ENCODE measurements at regions not wholly inside any gene's neighbourhood (a gene's known extent, or its start where the extent isn't known, plus 50 kb on each side); places are given as distances from the start of the nearest gene placed in this dataset.
A peak's percentile ranks its signal among the peaks of the same experiment; 100 is the strongest.

DNA sequence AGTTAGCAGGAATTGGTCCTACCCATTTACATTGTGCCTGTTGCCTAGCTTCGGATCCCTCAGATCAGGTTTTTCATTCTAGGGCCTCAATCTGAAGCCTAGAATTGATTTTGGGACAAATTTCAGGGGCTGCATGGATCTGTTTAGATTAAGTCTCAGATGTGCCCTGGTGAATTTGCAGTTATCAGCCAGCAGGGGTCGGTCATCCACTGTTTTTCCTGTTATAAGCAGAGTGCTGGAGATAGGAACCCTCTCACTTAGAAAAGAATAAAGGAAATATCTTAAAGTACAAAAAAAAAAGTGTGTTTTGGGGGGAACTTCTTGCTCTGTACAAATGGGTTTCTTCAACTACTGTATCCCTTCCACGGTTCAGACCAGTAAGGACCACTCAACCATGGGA, 212.5 kb downstream of the BCHE start:
- TF ChIP-seq POLR2A (IDR thresholded peaks at IDR 0.05; ENCODE audit: extremely low read depth, insufficient read length) (no peak), CTCF (IDR thresholded peaks at IDR 0.05; ENCODE audit: low read depth, low read length) (peak; percentile 13)
- H3K4me3 ChIP-seq (ENCODE audit: low read depth, low read length), result no peak overlapping the region
- DNase-seq (ENCODE audit: low read depth), result peak; percentile 6

- DNase-seq (ENCODE audit: low read depth), result no peak
- no peak overlapping the region for H3K4me3 ChIP-seq (ENCODE audit: low read depth, low read length)
- TF ChIP-seq MYC (IDR thresholded peaks at IDR 0.05; ENCODE audit: low read depth, low read length), result no peak
- peak; percentile 7 for TF ChIP-seq CTCF (IDR thresholded peaks at IDR 0.05; ENCODE audit: low read depth, low read length)
These were observed 214.9 kb downstream of the BCHE start for GRCh38 chr3:165622356-165622755.

DNA sequence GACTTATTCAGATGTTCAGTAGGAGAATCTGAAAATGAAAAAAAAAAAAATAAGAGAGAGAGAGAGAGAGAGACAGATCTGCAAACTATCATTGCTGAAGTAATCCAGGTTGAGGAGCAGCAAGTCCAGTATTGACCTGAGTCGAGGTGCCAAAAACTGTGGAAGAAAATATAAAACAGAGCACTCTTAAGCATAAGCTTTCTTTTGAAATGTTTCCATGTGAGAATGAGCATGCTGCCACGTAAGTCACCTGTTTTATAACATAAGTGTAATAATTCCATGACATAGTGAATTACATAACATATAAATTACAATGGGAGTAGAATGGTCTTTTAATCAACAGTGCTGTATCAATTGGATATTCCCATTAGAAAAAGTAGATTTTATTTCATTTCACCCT, 218.2 kb downstream of the BCHE start:
- TF ChIP-seq, protein P1, sequence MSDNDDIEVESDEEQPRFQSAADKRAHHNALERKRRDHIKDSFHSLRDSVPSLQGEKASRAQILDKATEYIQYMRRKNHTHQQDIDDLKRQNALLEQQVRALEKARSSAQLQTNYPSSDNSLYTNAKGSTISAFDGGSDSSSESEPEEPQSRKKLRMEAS (IDR thresholded peaks at IDR 0.05; ENCODE audit: low read depth, low read length), result no peak
- TF ChIP-seq MYC (IDR thresholded peaks at IDR 0.05; ENCODE audit: low read depth, low read length) (no peak), CTCF (IDR thresholded peaks at IDR 0.05; ENCODE audit: low read depth, low read length) (no peak), POLR2A (IDR thresholded peaks at IDR 0.05; ENCODE audit: extremely low read depth, insufficient read length) (no peak)
- no peak overlapping the region for H3K4me3 ChIP-seq (ENCODE audit: low read depth, low read length)
- DNase-seq (ENCODE audit: low read depth), result no peak

- no peak overlapping the region for H3K4me3 ChIP-seq (ENCODE audit: low read depth, low read length)
- no peak for DNase-seq (ENCODE audit: low read depth)
- TF ChIP-seq, protein P1 (IDR thresholded peaks at IDR 0.05; ENCODE audit: low read depth, low read length), result no peak
- TF ChIP-seq CTCF (IDR thresholded peaks at IDR 0.05; ENCODE audit: low read depth, low read length) (no peak), MYC (IDR thresholded peaks at IDR 0.05; ENCODE audit: low read depth, low read length) (no peak), POLR2A (IDR thresholded peaks at IDR 0.05; ENCODE audit: extremely low read depth, insufficient read length) (no peak)
These were observed 220.1 kb downstream of the BCHE start for GRCh38 chr3:165617134-165617533.

- no peak for TF ChIP-seq POLR2A (IDR thresholded peaks at IDR 0.05; ENCODE audit: extremely low read depth, insufficient read length)
- TF ChIP-seq MYC (IDR thresholded peaks at IDR 0.05; ENCODE audit: low read depth, low read length), result no peak
- TF ChIP-seq, protein P1 (IDR thresholded peaks at IDR 0.05; ENCODE audit: low read depth, low read length), result no peak
- TF ChIP-seq CTCF (IDR thresholded peaks at IDR 0.05; ENCODE audit: low read depth, low read length), result no peak
- H3K4me3 ChIP-seq (ENCODE audit: low read depth, low read length), result no peak overlapping the region
- DNase-seq (ENCODE audit: low read depth), result no peak
These were observed 222.9 kb downstream of the BCHE start for GRCh38 chr3:165614337-165614736.

- no peak overlapping the region for H3K4me3 ChIP-seq (ENCODE audit: low read depth, low read length)
- no peak for DNase-seq (ENCODE audit: low read depth)
- TF ChIP-seq, protein P1 (IDR thresholded peaks at IDR 0.05; ENCODE audit: low read depth, low read length), result no peak
- TF ChIP-seq MYC (IDR thresholded peaks at IDR 0.05; ENCODE audit: low read depth, low read length) (no peak), POLR2A (IDR thresholded peaks at IDR 0.05; ENCODE audit: extremely low read depth, insufficient read length) (no peak), CTCF (IDR thresholded peaks at IDR 0.05; ENCODE audit: low read depth, low read length) (no peak)
These were observed 224.2 kb downstream of the BCHE start for GRCh38 chr3:165613014-165613413.
